Fibroblast of skin of left quadriceps (primary cell): ENCODE measurements at regions not wholly inside any gene's neighbourhood (a gene's known extent, or its start where the extent isn't known, plus 50 kb on each side); places are given as distances from the start of the nearest gene placed in this dataset.
A peak's percentile ranks its signal among the peaks of the same experiment; 100 is the strongest.
"Not testable (repeated sequence)": the region's sequence is repeated elsewhere in the genome, so short reads cannot be mapped to it uniquely, and the experiment has no call there.

Source experiments
- DNase-seq, 2 experiments: peaks; one replicate each; pipeline ENCODE4 v3.0.0-alpha.2; 2013; ENCODE audit warnings: low read depth in 2 of 2

- no peak for DNase-seq
Observed at GRCh38 chr5:68658810-68659372, 434.9 kb upstream of the SLC30A5 start.

- DNase-seq: no peak
Observed at GRCh38 chr5:68659881-68660280, 433.9 kb upstream of the SLC30A5 start.

- DNase-seq: no peak
Observed at GRCh38 chr5:68661237-68661636, 432.6 kb upstream of the SLC30A5 start.

GRCh38 chr5:68662804-68663307 is 431.0 kb upstream of the SLC30A5 start:
- DNase-seq: no peak

GRCh38 chr5:68669864-68670575 is 423.8 kb upstream of the SLC30A5 start:
- DNase-seq: no peak

GRCh38 chr5:68673106-68673822 is 420.6 kb upstream of the SLC30A5 start:
- DNase-seq: no peak

GRCh38 chr5:68673823-68674180 is 420.0 kb upstream of the SLC30A5 start:
- DNase-seq: no peak

GRCh38 chr5:68679041-68679440 is 414.8 kb upstream of the SLC30A5 start:
- DNase-seq: no peak

- no peak for DNase-seq
Observed at GRCh38 chr5:68680366-68680765, 413.4 kb upstream of the SLC30A5 start.

GRCh38 chr5:68681929-68682328 is 411.9 kb upstream of the SLC30A5 start:
- DNase-seq: no peak

GRCh38 chr5:68682400-68683160 is 411.2 kb upstream of the SLC30A5 start:
- no peak for DNase-seq

- DNase-seq: peak; percentile 95
Observed at GRCh38 chr5:68683632-68684036, 410.2 kb upstream of the SLC30A5 start.

- DNase-seq: no peak
Observed at GRCh38 chr5:68685863-68686262, 408.0 kb upstream of the SLC30A5 start.

- no peak for DNase-seq
Observed at GRCh38 chr5:68688547-68688946, 405.3 kb upstream of the SLC30A5 start.

GRCh38 chr5:68689010-68689409 is 404.8 kb upstream of the SLC30A5 start:
- no peak for DNase-seq

- DNase-seq: not testable (repeated sequence)
Observed at GRCh38 chr5:68691874-68692273, 401.9 kb upstream of the SLC30A5 start.

- DNase-seq: no peak
Observed at GRCh38 chr5:68698025-68698940, 395.5 kb upstream of the SLC30A5 start.

- no peak for DNase-seq
Observed at GRCh38 chr5:68699966-68700365, 393.8 kb upstream of the SLC30A5 start.

- no peak for DNase-seq
Observed at GRCh38 chr5:68707575-68707974, 386.2 kb upstream of the SLC30A5 start.

- no peak for DNase-seq
Observed at GRCh38 chr5:68708156-68708841, 385.5 kb upstream of the SLC30A5 start.

- DNase-seq: no peak
Observed at GRCh38 chr5:68708842-68709170, 385.0 kb upstream of the SLC30A5 start.
